ENCODE measurements at regions not wholly inside any gene's neighbourhood (a gene's known extent, or its start where the extent isn't known, plus 50 kb on each side); places are given as distances from the start of the nearest gene placed in this dataset.
"Not testable (repeated sequence)": the region's sequence is repeated elsewhere in the genome, so short reads cannot be mapped to it uniquely, and the experiment has no call there.

DNA sequence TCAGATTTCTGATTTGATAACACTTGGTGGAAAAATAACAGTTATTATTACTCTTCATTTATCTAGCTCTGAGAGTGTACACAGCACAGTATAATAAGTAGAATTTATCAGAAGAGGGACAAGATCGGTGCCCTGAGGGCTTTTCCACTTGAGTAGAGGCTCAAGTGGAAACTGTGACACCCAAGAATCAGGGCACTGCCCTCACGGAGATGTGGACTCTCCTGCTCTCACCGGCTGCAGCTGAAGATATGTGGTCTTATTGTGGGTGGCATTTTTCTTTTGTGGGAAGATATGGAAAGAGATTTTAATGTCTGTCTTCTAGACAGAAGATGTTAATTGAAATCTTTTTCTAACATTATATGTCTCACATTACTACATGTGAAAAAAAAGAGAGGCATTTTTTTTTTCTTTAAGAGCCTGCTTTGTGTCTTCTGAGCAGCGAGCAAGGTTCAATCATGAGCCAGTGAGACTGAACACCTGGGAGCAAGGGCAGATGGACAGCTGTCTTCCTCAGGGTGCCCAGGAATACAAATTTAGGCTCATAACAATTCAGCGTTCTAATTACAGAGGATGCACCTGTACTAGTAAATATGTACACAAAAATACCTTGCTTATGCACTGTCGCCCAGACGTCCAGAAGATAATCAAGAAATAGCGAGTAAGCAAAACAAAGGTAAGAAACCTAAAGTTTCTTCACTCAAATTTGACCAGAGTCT is 1098.2 kb upstream of the FANCL start:
- ATAC-seq: no peak
- intact Hi-C loops (cut with DNase I, micrococcal nuclease): no loop called here
- no peak for DNase-seq

DNA sequence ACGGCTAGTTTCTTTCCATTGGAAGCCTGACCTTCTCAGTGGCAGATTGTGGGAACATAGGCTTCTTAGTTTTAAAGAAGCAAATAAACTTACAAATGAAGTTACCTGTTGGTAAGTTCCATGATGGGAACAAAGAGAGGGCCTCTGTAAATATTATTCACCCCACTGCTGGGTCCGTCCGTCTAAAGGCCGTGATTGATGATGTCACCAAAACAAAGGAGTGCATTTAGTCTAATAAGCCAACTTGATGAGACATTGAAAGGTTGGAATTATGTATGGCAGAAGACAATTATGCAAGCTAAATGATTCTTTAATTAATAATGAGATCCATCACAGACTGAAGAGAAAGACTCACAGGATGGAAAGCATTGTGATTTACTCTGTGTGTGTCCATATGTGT is 1091.9 kb upstream of the FANCL start:
- DNase-seq: no peak
- ATAC-seq: no peak
- intact Hi-C loops (cut with DNase I, micrococcal nuclease): no loop called here

DNA sequence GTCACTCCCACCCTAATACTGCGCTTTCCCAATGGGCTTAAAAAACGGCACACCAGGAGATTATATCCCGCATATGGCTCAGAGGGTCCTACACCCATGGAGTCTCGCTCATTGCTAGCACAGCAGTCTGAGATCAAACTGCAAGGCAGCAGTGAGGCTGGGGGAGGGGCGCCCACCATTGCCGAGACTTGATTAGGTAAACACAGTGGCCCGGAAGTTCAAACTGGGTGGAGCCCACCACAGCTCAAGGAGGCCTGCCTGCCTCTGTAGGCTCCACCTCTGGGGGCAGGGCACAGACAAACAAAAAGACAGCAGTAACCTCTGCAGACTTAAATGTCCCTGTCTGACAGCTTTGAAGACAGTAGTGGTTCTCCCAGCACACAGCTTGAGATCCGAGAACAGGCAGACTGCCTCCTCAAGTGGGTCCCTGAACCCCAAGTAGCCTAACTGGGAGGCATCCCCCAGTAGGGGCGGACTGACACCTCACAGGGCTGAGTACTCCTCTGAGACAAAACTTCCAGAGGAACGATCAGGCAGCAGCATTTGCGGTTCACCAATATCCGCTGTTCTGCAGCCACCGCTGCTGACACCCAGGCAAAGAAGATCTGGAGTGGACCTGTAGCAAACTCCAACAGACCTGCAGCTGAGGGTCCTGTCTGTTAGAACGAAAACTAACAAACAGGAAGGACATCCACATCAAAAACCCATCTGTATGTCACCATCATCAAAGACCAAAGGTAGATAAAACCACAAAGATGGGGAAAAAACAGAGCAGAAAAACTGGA is 1085.6 kb upstream of the FANCL start:
- ATAC-seq; DNase-seq; intact Hi-C loops (cut with DNase I, micrococcal nuclease): not testable (repeated sequence)

GRCh38 chr2:59322870-59323269 is 1081.7 kb upstream of the FANCL start:
- intact Hi-C loops (cut with DNase I, micrococcal nuclease): no loop called here
- DNase-seq (no peak), ATAC-seq (no peak)

GRCh38 chr2:59322005-59322404 is 1080.9 kb upstream of the FANCL start:
- no peak for ATAC-seq
- DNase-seq: no peak
- intact Hi-C loops (cut with DNase I, micrococcal nuclease): no loop called here

DNA sequence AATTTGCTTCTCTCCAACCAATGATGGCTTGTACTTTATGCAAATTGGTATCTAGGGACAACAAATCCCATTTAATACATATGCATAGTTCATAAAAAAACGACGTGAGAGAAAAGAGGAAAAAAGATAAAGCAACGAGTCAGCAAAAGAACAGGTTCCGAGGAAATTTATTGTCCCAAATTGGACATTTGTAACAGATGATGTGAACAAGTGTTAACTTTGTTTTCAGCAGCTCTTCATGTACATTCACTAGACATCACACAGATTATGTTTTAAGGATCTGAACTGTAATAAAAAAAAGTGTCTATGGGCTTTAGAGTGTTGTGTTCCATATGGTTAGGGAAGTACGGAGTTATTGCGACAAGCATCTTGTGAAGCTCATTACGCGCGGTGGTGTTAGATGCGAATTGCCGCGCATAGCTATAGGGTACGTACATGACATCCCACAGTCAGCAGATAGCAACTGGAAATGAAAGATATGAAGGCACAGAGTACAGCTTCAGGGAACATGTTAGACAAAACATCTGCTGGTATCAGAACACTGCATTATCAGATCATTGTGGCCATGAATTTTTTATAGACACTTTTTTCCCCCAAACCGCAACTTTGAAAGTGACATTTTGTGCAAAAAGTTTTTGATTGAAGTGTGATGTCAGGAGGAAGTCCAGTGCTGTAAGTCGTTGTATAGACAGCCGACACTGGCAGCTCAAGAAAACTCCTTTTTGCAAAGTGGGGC is 1073.1 kb upstream of the FANCL start:
- DNase-seq (no peak), ATAC-seq (no peak)
- intact Hi-C loops (cut with DNase I, micrococcal nuclease): no loop called here

DNA sequence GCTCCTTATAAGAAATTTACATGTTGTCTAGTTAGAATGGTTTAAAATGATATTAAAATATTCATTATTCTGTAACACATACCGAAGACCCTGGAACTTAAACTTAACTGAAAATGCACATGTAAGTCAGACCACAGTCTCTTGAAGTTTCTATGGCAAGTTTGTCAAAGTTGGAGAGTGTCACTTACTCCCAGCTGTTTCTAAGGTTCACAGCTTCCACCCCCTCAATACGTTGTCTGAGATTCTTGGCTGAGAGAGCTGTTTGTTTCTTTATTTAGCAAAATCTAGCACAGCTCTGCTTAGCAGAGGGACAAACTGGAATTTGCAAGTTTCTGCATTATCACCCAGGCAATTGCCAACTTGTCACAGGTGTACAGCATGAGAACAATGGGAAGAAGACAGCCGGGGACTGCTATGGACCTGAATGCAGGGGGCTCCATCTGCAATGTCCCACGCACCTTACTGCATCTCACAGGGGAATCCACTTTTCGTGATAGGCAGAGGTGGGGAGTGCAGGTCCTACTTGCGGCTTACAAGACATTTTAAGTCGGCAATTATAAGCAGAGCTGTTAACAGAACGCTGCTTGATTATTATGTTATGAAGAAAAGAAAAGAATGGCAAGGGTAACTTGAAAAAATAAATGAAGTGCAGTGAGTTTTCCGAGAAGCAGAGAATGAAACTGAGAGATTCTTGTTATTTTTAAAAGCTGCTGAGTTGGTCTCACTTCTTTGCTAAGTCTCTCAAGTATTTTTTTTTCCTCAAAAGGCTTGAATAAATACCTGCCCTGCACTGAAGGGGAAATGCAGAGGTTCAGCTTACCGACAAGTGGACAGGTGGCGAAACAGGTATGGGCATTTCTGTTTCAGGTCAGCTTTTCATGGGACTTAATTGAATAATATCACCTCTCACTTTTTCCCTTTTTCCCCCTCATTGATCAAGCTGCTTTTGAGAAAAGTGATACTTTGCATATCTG is 1072.1 kb upstream of the FANCL start:
- intact Hi-C loops (cut with DNase I, micrococcal nuclease): no loop called here
- ATAC-seq (no peak), DNase-seq (no peak)

DNA sequence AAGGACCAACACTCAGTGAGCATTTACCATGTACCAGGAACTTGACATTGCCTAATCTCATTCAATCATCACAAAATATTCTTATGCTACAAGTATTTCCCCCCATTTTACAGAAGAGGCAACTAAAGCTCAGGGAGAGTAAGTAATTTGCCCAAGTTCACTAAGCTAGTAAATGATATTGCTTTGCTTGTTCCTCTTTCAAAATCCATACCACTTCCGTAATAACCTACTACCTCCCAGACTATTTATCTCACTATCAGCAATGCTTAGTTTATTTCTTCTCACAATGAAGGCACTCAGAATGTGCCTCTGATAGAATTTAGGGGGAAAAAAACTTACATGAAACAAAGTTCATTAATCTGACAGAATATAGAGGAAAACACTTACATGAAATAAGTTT is 1070.9 kb upstream of the FANCL start:
- DNase-seq (no peak), ATAC-seq (no peak)
- intact Hi-C loops (cut with DNase I, micrococcal nuclease): no loop called here

GRCh38 chr2:59308108-59308507 is 1067.0 kb upstream of the FANCL start:
- DNase-seq (no peak), ATAC-seq (no peak)
- intact Hi-C loops (cut with DNase I, micrococcal nuclease): no loop called here

DNA sequence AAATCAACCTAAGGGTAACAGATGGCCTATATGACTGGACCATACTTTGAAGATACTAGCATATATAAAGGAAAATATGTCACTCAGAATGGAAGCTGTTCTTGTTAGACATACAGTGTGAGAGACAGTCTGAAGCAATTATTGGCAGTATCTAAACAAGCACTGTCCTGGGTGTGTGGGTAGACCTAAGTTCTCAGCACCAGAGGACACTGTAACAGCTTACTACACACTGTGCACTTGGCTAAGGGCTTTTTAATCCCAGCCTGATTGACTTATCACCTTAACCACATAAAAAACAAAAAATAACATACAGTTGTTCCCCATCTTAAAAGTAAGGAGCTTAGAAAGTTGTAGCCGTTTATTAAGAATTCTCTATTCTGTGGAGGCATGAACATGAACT is 1066.1 kb upstream of the FANCL start:
- intact Hi-C loops (cut with DNase I, micrococcal nuclease): no loop called here
- ATAC-seq: no peak

GRCh38 chr2:59303272-59303671 is 1062.1 kb upstream of the FANCL start:
- intact Hi-C loops (cut with DNase I, micrococcal nuclease): no loop called here
- no peak for ATAC-seq
- no peak for DNase-seq

More for the DNA sequence above, 1066.1 kb upstream of the FANCL start:
- DNase-seq: no peak

DNA sequence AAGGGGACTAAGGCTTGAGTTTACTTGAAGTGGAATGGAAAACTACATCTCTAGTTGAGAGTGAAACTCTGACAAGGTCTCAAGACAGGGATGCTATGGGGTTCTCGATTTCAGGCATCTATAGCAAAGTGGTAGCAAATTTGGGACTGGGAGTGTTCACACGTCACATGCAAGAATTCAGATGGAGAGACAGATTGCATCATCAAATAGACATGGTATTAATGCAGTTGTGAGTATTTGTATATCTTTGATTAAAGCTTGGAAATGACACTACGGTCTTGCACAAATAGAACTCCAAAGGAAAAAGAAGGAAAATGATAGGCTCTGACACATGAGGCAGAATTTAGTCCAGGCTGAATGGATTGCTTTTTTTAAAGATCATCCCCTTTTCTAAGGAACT is 1061.6 kb upstream of the FANCL start:
- intact Hi-C loops (cut with DNase I, micrococcal nuclease): no loop called here
- DNase-seq: no peak

DNA sequence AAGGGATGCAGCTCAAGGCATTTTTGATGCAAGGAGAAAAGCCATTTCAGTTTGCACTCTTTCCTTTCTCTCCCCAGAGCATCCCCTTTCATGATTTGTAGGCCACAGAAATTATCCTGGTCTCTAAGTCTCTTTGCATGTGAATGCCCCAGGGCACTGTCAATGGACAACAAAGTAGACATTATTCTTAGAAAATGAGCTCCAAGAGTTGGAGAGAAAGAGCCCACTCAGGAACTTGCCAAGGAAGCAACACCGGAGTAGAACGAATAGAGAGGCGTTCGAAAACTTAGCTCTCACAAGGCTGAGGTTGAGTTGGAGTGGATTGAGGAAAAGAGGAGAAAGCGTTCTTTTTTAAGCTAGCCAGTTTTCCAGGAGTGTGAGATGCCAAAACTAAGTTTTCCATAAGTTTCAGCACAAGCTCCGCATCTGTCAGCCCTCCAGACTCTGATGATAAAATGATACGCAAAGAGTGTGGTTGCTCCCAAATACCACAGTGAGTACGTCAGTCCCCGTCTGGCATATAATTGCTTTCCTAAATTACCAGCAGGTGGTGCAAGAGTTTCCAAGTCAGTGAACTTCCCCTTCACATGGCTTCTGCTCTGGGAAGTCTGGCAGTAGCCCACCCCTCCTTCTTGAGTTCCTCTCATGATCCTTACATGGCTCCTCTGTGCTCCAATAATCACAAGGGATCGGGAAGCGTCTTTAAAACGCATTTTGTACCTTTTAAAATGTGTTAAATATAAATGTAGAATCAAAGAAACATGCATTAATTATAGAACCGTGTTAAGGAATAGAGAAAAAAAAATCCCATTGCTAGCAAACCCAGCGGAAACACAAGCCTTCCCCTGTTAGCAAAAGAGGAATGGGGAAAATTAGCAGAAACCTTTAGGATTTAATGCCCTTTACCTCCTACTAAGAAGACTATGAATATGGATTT is 1060.6 kb upstream of the FANCL start:
- peak; percentile 4 to 28 for DNase-seq
- intact Hi-C loops (cut with DNase I, micrococcal nuclease): no loop called here
- ATAC-seq: peak; percentile 69

More for the DNA sequence above, 1061.6 kb upstream of the FANCL start:
- ATAC-seq: no peak

GRCh38 chr2:59297816-59298215 is 1056.7 kb upstream of the FANCL start:
- no peak for ATAC-seq
- intact Hi-C loops (cut with DNase I, micrococcal nuclease): no loop called here

GRCh38 chr2:59296279-59296678 is 1055.2 kb upstream of the FANCL start:
- ATAC-seq: no peak
- no peak for DNase-seq
- intact Hi-C loops (cut with DNase I, micrococcal nuclease): no loop called here

More at GRCh38 chr2:59297816-59298215, 1056.7 kb upstream of the FANCL start:
- DNase-seq: no peak

GRCh38 chr2:59295524-59296162 is 1054.5 kb upstream of the FANCL start:
- ATAC-seq (no peak), DNase-seq (no peak)

DNA sequence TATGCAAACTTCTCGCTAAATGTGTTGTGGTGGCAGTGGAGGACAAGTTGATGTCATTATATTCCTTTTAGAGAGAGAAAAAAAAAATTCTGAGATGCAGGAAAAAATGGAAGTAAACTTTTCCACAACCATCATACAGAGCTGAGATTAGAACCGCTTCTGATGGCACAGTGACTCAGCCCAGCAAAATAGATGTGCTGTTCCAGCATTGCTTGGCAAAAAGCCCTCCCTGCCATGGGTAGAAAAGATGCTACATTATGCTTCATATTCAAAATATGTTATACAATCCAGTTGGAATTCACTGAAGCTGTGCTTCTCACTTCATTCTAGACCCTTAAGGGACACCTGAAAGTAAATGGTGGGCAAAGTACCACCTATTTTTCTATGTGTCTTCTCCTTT is 1047.6 kb upstream of the FANCL start:
- intact Hi-C loops (cut with DNase I, micrococcal nuclease): no loop called here
- DNase-seq (no peak), ATAC-seq (no peak)

More at GRCh38 chr2:59295524-59296162, 1054.5 kb upstream of the FANCL start:
- intact Hi-C loops (cut with DNase I, micrococcal nuclease): no loop called here

All from left colon (tissue), 2 donors.